ENCODE measurements at regions not wholly inside any gene's neighbourhood (a gene's known extent, or its start where the extent isn't known, plus 50 kb on each side); places are given as distances from the start of the nearest gene placed in this dataset.
A peak's percentile ranks its signal among the peaks of the same experiment; 100 is the strongest.

GRCh38 chr10:20963721-20964595, 66.8 kb upstream of the NEBL start:
- Histone ChIP-seq H3K9me3 (ENCODE audit: control insufficient read depth, low read length) (no peaks in the 10 kb centered on the region), H3K4me3 (ENCODE audit: extremely low read depth, insufficient read depth, low read length, poor library complexity, severe bottlenecking) (no peak overlapping the region), H3K4me1 (ENCODE audit: control insufficient read depth, insufficient read depth, low read length, poor library complexity, severe bottlenecking) (no peaks in the 10 kb centered on the region), H3K27ac (ENCODE audit: low read depth, low read length, severe bottlenecking) (no peak overlapping the region), H3K36me3 (ENCODE audit: control insufficient read depth, insufficient read depth, low read length) (no peaks in the 10 kb centered on the region)
- 79 to 100% methylated on average over 2 to 3 of the region's 5 CpGs for WGBS, 2 experiments (ENCODE audit: insufficient coverage in 2 of 2)

GRCh38 chr10:20963056-20963455, 65.9 kb upstream of the NEBL start:
- Histone ChIP-seq H3K4me3 (ENCODE audit: extremely low read depth, insufficient read depth, low read length, poor library complexity, severe bottlenecking) (no peak overlapping the region), H3K9me3 (ENCODE audit: control insufficient read depth, low read length) (no peaks in the 10 kb centered on the region), H3K36me3 (ENCODE audit: control insufficient read depth, insufficient read depth, low read length) (no peaks in the 10 kb centered on the region), H3K4me1 (ENCODE audit: control insufficient read depth, insufficient read depth, low read length, poor library complexity, severe bottlenecking) (no peaks in the 10 kb centered on the region), H3K27ac (ENCODE audit: low read depth, low read length, severe bottlenecking) (no peak overlapping the region)
- WGBS, 2 experiments (ENCODE audit: insufficient coverage in 2 of 2) = 100% methylated on average over 2 of the region's 3 CpGs

GRCh38 chr10:20962165-20962564, 65.1 kb upstream of the NEBL start:
- Histone ChIP-seq H3K36me3 (ENCODE audit: control insufficient read depth, insufficient read depth, low read length) (no peaks in the 10 kb centered on the region), H3K4me1 (ENCODE audit: control insufficient read depth, insufficient read depth, low read length, poor library complexity, severe bottlenecking) (no peaks in the 10 kb centered on the region), H3K9me3 (ENCODE audit: control insufficient read depth, low read length) (no peaks in the 10 kb centered on the region), H3K27ac (ENCODE audit: low read depth, low read length, severe bottlenecking) (no peak overlapping the region), H3K4me3 (ENCODE audit: extremely low read depth, insufficient read depth, low read length, poor library complexity, severe bottlenecking) (no peak overlapping the region)
- WGBS, 2 experiments (ENCODE audit: insufficient coverage in 2 of 2) = 100% methylated on average over 1 of the region's 3 CpGs; no CpG with 5 or more reads in 1 of the 2 experiments

GRCh38 chr10:20959242-20959641, 62.1 kb upstream of the NEBL start:
- 100% methylated on average over 1 of the region's 1 CpG; no CpG with 5 or more reads in 1 of the 2 experiments for WGBS, 2 experiments (ENCODE audit: insufficient coverage in 2 of 2)
- Histone ChIP-seq H3K4me1 (ENCODE audit: control insufficient read depth, insufficient read depth, low read length, poor library complexity, severe bottlenecking) (peaks cover 18% of the 10 kb centered on the region), H3K27ac (ENCODE audit: low read depth, low read length, severe bottlenecking) (no peak overlapping the region), H3K36me3 (ENCODE audit: control insufficient read depth, insufficient read depth, low read length) (no peaks in the 10 kb centered on the region), H3K4me3 (ENCODE audit: extremely low read depth, insufficient read depth, low read length, poor library complexity, severe bottlenecking) (no peak overlapping the region), H3K9me3 (ENCODE audit: control insufficient read depth, low read length) (no peaks in the 10 kb centered on the region)

- 86 to 100% methylated on average over 2 to 3 of the region's 3 CpGs for WGBS, 2 experiments (ENCODE audit: insufficient coverage in 2 of 2)
- Histone ChIP-seq H3K4me3 (ENCODE audit: extremely low read depth, insufficient read depth, low read length, poor library complexity, severe bottlenecking) (no peak overlapping the region), H3K9me3 (ENCODE audit: control insufficient read depth, low read length) (no peaks in the 10 kb centered on the region), H3K36me3 (ENCODE audit: control insufficient read depth, insufficient read depth, low read length) (no peaks in the 10 kb centered on the region), H3K27ac (ENCODE audit: low read depth, low read length, severe bottlenecking) (no peak overlapping the region), H3K4me1 (ENCODE audit: control insufficient read depth, insufficient read depth, low read length, poor library complexity, severe bottlenecking) (peaks cover 18% of the 10 kb centered on the region)
Measured at GRCh38 chr10:20958764-20959163, 61.7 kb upstream of the NEBL start.

- H3K4me3 ChIP-seq (ENCODE audit: extremely low read depth, insufficient read depth, low read length, poor library complexity, severe bottlenecking) = no peak overlapping the region
- H3K9me3 ChIP-seq (ENCODE audit: control insufficient read depth, low read length) = no peaks in the 10 kb centered on the region
- H3K4me1 ChIP-seq (ENCODE audit: control insufficient read depth, insufficient read depth, low read length, poor library complexity, severe bottlenecking) = peaks cover 18% of the 10 kb centered on the region
- no peak overlapping the region for H3K27ac ChIP-seq (ENCODE audit: low read depth, low read length, severe bottlenecking)
- WGBS, 2 experiments (ENCODE audit: insufficient coverage in 2 of 2) = 91 to 100% methylated on average over 2 of the region's 4 CpGs
- H3K36me3 ChIP-seq (ENCODE audit: control insufficient read depth, insufficient read depth, low read length) = no peaks in the 10 kb centered on the region
Measured at GRCh38 chr10:20958225-20958624, 61.1 kb upstream of the NEBL start.

GRCh38 chr10:20957744-20958143, 60.6 kb upstream of the NEBL start:
- Histone ChIP-seq H3K4me1 (ENCODE audit: control insufficient read depth, insufficient read depth, low read length, poor library complexity, severe bottlenecking) (peaks cover 18% of the 10 kb centered on the region), H3K9me3 (ENCODE audit: control insufficient read depth, low read length) (no peaks in the 10 kb centered on the region), H3K4me3 (ENCODE audit: extremely low read depth, insufficient read depth, low read length, poor library complexity, severe bottlenecking) (no peak overlapping the region), H3K36me3 (ENCODE audit: control insufficient read depth, insufficient read depth, low read length) (no peaks in the 10 kb centered on the region), H3K27ac (ENCODE audit: low read depth, low read length, severe bottlenecking) (no peak overlapping the region)
- WGBS, 2 experiments (ENCODE audit: insufficient coverage in 2 of 2) = 92 to 96% methylated on average over 2 of the region's 2 CpGs

- Histone ChIP-seq H3K9me3 (ENCODE audit: control insufficient read depth, low read length) (no peaks in the 10 kb centered on the region), H3K4me1 (ENCODE audit: control insufficient read depth, insufficient read depth, low read length, poor library complexity, severe bottlenecking) (peaks cover 18% of the 10 kb centered on the region), H3K27ac (ENCODE audit: low read depth, low read length, severe bottlenecking) (no peak overlapping the region), H3K36me3 (ENCODE audit: control insufficient read depth, insufficient read depth, low read length) (no peaks in the 10 kb centered on the region), H3K4me3 (ENCODE audit: extremely low read depth, insufficient read depth, low read length, poor library complexity, severe bottlenecking) (no peak overlapping the region)
- 92 to 100% methylated on average over 2 to 3 of the region's 3 CpGs for WGBS, 2 experiments (ENCODE audit: insufficient coverage in 2 of 2)
Measured at GRCh38 chr10:20956843-20957242, 59.7 kb upstream of the NEBL start.

- Histone ChIP-seq H3K4me3 (ENCODE audit: extremely low read depth, insufficient read depth, low read length, poor library complexity, severe bottlenecking) (no peak overlapping the region), H3K27ac (ENCODE audit: low read depth, low read length, severe bottlenecking) (peak overlapping the region; percentile 73), H3K4me1 (ENCODE audit: control insufficient read depth, insufficient read depth, low read length, poor library complexity, severe bottlenecking) (peaks cover 18% of the 10 kb centered on the region), H3K36me3 (ENCODE audit: control insufficient read depth, insufficient read depth, low read length) (no peaks in the 10 kb centered on the region), H3K9me3 (ENCODE audit: control insufficient read depth, low read length) (no peaks in the 10 kb centered on the region)
- WGBS, 2 experiments (ENCODE audit: insufficient coverage in 2 of 2) = 44 to 69% methylated on average over 1 of the region's 1 CpG
Measured at GRCh38 chr10:20955355-20955893, 58.3 kb upstream of the NEBL start.

- Histone ChIP-seq H3K27ac (ENCODE audit: low read depth, low read length, severe bottlenecking) (peak overlapping the region; percentile 73), H3K4me3 (ENCODE audit: extremely low read depth, insufficient read depth, low read length, poor library complexity, severe bottlenecking) (no peak overlapping the region), H3K36me3 (ENCODE audit: control insufficient read depth, insufficient read depth, low read length) (no peaks in the 10 kb centered on the region), H3K4me1 (ENCODE audit: control insufficient read depth, insufficient read depth, low read length, poor library complexity, severe bottlenecking) (peaks cover 18% of the 10 kb centered on the region), H3K9me3 (ENCODE audit: control insufficient read depth, low read length) (no peaks in the 10 kb centered on the region)
- 85 to 100% methylated on average over 2 of the region's 5 CpGs for WGBS, 2 experiments (ENCODE audit: insufficient coverage in 2 of 2)
Measured at GRCh38 chr10:20954519-20954918, 57.4 kb upstream of the NEBL start.

GRCh38 chr10:20953120-20953519, 56.0 kb upstream of the NEBL start:
- H3K4me1 ChIP-seq (ENCODE audit: control insufficient read depth, insufficient read depth, low read length, poor library complexity, severe bottlenecking) = peaks cover 18% of the 10 kb centered on the region
- no peaks in the 10 kb centered on the region for H3K36me3 ChIP-seq (ENCODE audit: control insufficient read depth, insufficient read depth, low read length)
- H3K9me3 ChIP-seq (ENCODE audit: control insufficient read depth, low read length) = no peaks in the 10 kb centered on the region
- no peak overlapping the region for H3K4me3 ChIP-seq (ENCODE audit: extremely low read depth, insufficient read depth, low read length, poor library complexity, severe bottlenecking)
- H3K27ac ChIP-seq (ENCODE audit: low read depth, low read length, severe bottlenecking) = no peak overlapping the region
- 100% methylated on average over 3 of the region's 3 CpGs; no CpG with 5 or more reads in 1 of the 2 experiments for WGBS, 2 experiments (ENCODE audit: insufficient coverage in 2 of 2)

Measured in mesodermal cell (in vitro differentiated cells).